CD14-positive monocyte (primary cell): ENCODE measurements at regions not wholly inside any gene's neighbourhood (a gene's known extent, or its start where the extent isn't known, plus 50 kb on each side); places are given as distances from the start of the nearest gene placed in this dataset.

ENCODE experiments used
- DNase-seq, 3 donors: peaks; one replicate each; pipeline ENCODE4 v3.0.0-alpha.2; 2011 to 2022
- H2AFZ ChIP-seq: 2 replicates; pipeline ENCODE4 v1.6.0; 2012; ENCODE audit warnings: mild to moderate bottlenecking, low read depth, low read length, inconsistent platforms; ENCODE audit not compliant: insufficient read depth, poor library complexity, severe bottlenecking
- H3K27ac ChIP-seq, 2 donors: 1 replicate in 1 of 2; 2 replicates in 1 of 2; pipeline ENCODE4 v1.5.1; 2012 to 2013; ENCODE audit warnings: low read length in 2 of 2, control low read depth in 1 of 2, inconsistent platforms in 1 of 2, low read depth in 1 of 2, mild to moderate bottlenecking in 1 of 2
- H3K27me3 ChIP-seq, 2 donors: one replicate each; pipeline versions ENCODE4 v1.6.0 to v1.6.1; 2011 to 2013; ENCODE audit warnings: low read length in 2 of 2; ENCODE audit not compliant: control insufficient read depth in 2 of 2, insufficient read depth in 2 of 2
- H3K36me3 ChIP-seq, 2 donors: replicated peaks in 1 of 2; 1 replicate in 1 of 2; 2 replicates in 1 of 2; pipeline versions ENCODE4 v1.5.1 to v1.6.1; 2012 to 2013; ENCODE audit warnings: low read length in 2 of 2, control low read depth in 1 of 2, inconsistent platforms in 1 of 2, mild to moderate bottlenecking in 1 of 2; ENCODE audit not compliant: insufficient read depth in 2 of 2, control insufficient read depth in 1 of 2
- H3K4me1 ChIP-seq, 2 donors: 1 replicate in 1 of 2; 2 replicates in 1 of 2; pipeline versions ENCODE4 v1.5.1 to v1.6.1; 2012 to 2013; ENCODE audit warnings: low read length in 2 of 2, control low read depth in 1 of 2, inconsistent platforms in 1 of 2, mild to moderate bottlenecking in 1 of 2, moderate library complexity in 1 of 2; ENCODE audit not compliant: insufficient read depth in 2 of 2, control insufficient read depth in 1 of 2
- H3K4me2 ChIP-seq: replicated peaks from 2 replicates; pipeline ENCODE3; 2012; ENCODE audit warnings: low read length, moderate library complexity, mild to moderate bottlenecking; ENCODE audit not compliant: poor library complexity, severe bottlenecking; ENCODE audit errors: extremely low read depth
- H3K4me3 ChIP-seq, 3 experiments: fragments of 200-600 bp in 1 of 3; sonication (generic) in 1 of 3; replicated peaks in 1 of 3; 1 replicate in 2 of 3; 2 replicates in 1 of 3; pipeline ENCODE4 v1.5.1; 2011 to 2013; ENCODE audit warnings: low read length in 3 of 3, mild to moderate bottlenecking in 3 of 3, control low read depth in 2 of 3, low read depth in 2 of 3, inconsistent platforms in 1 of 3, moderate library complexity in 1 of 3
- H3K79me2 ChIP-seq: 2 replicates; pipeline ENCODE4 v1.6.0; 2012; ENCODE audit warnings: mild to moderate bottlenecking, control low read depth, inconsistent platforms, low read length, moderate library complexity; ENCODE audit not compliant: insufficient read depth
- H3K9ac ChIP-seq: 2 replicates; pipeline ENCODE4 v1.6.0; 2017; ENCODE audit warnings: low read length, mild to moderate bottlenecking; ENCODE audit not compliant: insufficient read depth, poor library complexity, severe bottlenecking
- H3K9me3 ChIP-seq, 2 donors: replicated peaks in 1 of 2; 1 replicate in 1 of 2; 2 replicates in 1 of 2; pipeline versions ENCODE4 v1.5.1 to v1.6.1; 2012 to 2013; ENCODE audit warnings: low read length in 2 of 2, control low read depth in 1 of 2; ENCODE audit not compliant: control insufficient read depth in 1 of 2, insufficient read depth in 1 of 2
- H4K20me1 ChIP-seq: 2 replicates; pipeline ENCODE4 v1.6.0; 2012; ENCODE audit warnings: mild to moderate bottlenecking, low read length, control low read depth, moderate library complexity; ENCODE audit not compliant: insufficient read depth
- H3K27ac Mint-ChIP-seq, 7 donors: one replicate each; pipeline ENCODE4 v1.8.0; 2020; ENCODE audit warnings: mild to moderate bottlenecking in 7 of 7, mixed read lengths in 7 of 7, moderate library complexity in 6 of 7, inconsistent platforms in 2 of 7
- H3K27me3 Mint-ChIP-seq, 3 donors: one replicate each; pipeline ENCODE4 v1.8.0; 2021 to 2022; ENCODE audit warnings: low read depth in 3 of 3, mild to moderate bottlenecking in 3 of 3, mixed read lengths in 3 of 3, moderate library complexity in 3 of 3, inconsistent platforms in 1 of 3
- H3K36me3 Mint-ChIP-seq, 2 donors: one replicate each; pipeline ENCODE4 v1.8.0; 2020; ENCODE audit warnings: mixed read lengths in 2 of 2, inconsistent platforms in 1 of 2, mild to moderate bottlenecking in 1 of 2
- H3K4me1 Mint-ChIP-seq: one replicate; pipeline ENCODE4 v1.8.0; 2020; ENCODE audit warnings: mild to moderate bottlenecking, mixed read lengths
- H3K4me3 Mint-ChIP-seq, 2 donors: one replicate each; pipeline ENCODE4 v1.8.0; 2020; ENCODE audit warnings: mild to moderate bottlenecking in 2 of 2, mixed read lengths in 2 of 2, moderate library complexity in 1 of 2
- H3K9me3 Mint-ChIP-seq, 7 donors: one replicate each; pipeline ENCODE4 v1.8.0; 2020 to 2022; ENCODE audit warnings: mixed read lengths in 7 of 7, mild to moderate bottlenecking in 6 of 7, moderate library complexity in 6 of 7, inconsistent platforms in 2 of 7
- WGBS: methylation state at CpG from one replicate; pipeline ENCODE4 v1.1.5; 2013; ENCODE audit warnings: missing lambda C conversion rate; ENCODE audit not compliant: insufficient coverage; 5-methylcytosine and 5-hydroxymethylcytosine counted together
- intact Hi-C, 2 donors: fragments of 100-400 bp; cut with micrococcal nuclease; formaldehyde crosslinking; loops; one replicate each; pipeline versions ENCODE4 v1.15.0 to v1.15.1; 2023
- TF ChIP-seq, protein P1 (sequence below): fragments of 200-600 bp; IDR thresholded peaks from one replicate; pipeline ENCODE4 v1.8.0; 2022; ENCODE audit warnings: antibody characterized with exemption, mild to moderate bottlenecking

DNA sequence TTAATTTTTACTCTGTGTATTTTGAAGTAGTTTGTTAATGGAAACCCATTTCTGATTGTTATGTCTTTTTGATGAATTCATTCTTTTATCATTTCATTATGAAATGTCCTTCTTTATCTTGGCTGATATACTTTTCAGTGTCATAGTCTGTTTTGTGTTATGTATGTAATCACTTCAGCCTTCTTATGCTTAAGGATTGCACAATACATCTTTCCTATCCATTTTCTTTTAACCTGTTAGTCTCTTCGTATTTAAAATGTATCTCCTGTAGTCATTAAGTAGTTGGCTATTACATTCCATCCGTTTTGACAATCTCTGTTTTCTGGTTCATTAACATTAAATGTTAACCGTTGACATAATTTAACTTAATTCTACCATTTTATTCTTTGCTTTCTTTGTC lies 344.6 kb upstream of the CTNND2 start:
- Histone ChIP-seq H3K36me3 (no peaks in the 10 kb centered on the region), H3K4me3 (no peak overlapping the region), H3K4me2 (no peak overlapping the region), H3K79me2 (no peaks in the 10 kb centered on the region), H3K4me1 (no peaks in the 10 kb centered on the region), H3K27ac (no peak overlapping the region), H3K27me3 (no peaks in the 10 kb centered on the region), H2AFZ (no peak overlapping the region), H4K20me1 (no peaks in the 10 kb centered on the region), H3K9ac (no peak overlapping the region), H3K9me3 (peaks cover 0 to 7% of the 10 kb centered on the region in 2 donors)
- DNase-seq: no peak
- TF ChIP-seq, protein P1, sequence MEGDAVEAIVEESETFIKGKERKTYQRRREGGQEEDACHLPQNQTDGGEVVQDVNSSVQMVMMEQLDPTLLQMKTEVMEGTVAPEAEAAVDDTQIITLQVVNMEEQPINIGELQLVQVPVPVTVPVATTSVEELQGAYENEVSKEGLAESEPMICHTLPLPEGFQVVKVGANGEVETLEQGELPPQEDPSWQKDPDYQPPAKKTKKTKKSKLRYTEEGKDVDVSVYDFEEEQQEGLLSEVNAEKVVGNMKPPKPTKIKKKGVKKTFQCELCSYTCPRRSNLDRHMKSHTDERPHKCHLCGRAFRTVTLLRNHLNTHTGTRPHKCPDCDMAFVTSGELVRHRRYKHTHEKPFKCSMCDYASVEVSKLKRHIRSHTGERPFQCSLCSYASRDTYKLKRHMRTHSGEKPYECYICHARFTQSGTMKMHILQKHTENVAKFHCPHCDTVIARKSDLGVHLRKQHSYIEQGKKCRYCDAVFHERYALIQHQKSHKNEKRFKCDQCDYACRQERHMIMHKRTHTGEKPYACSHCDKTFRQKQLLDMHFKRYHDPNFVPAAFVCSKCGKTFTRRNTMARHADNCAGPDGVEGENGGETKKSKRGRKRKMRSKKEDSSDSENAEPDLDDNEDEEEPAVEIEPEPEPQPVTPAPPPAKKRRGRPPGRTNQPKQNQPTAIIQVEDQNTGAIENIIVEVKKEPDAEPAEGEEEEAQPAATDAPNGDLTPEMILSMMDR: no peak
- Mint-ChIP-seq H3K4me1 (no peaks in the 10 kb centered on the region), H3K4me3 (no peak overlapping the region), H3K27ac (no peak overlapping the region), H3K36me3 (no peaks in the 10 kb centered on the region), H3K9me3 (peaks cover 0 to 5% (median 0%) of the 10 kb centered on the region in 7 donors), H3K27me3 (no peaks in the 10 kb centered on the region)
- intact Hi-C loops: no loop called here
- no CpG with 5 or more reads among the region's 3 CpGs for WGBS

DNA sequence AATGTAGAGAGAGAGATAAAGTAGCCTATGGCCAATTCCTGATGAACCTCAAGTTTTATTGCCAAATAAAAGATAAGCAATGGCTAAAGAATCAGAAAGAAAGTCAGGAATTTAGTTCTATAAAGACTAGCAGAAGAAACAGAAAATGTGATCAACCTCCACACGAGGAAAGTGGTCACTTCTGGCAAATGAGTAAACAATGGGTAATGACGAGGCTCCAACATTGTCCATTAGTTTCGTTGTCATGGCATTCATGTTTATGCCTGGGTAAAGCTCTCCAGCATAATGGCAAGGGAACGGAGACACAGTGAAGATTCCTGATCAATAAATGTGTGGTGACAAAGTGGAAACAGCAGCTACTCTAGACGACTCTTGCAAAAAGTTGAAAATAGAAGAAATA lies 341.8 kb upstream of the CTNND2 start:
- Mint-ChIP-seq H3K4me1 (no peaks in the 10 kb centered on the region), H3K27me3 (no peaks in the 10 kb centered on the region), H3K27ac (no peak overlapping the region), H3K4me3 (no peak overlapping the region), H3K36me3 (no peaks in the 10 kb centered on the region), H3K9me3 (peaks cover 0 to 5% (median 0%) of the 10 kb centered on the region in 7 donors)
- no peak overlapping the region for H3K9ac ChIP-seq
- intact Hi-C loops: no loop called here
- H4K20me1 ChIP-seq: no peaks in the 10 kb centered on the region
- no peaks in the 10 kb centered on the region for H3K36me3 ChIP-seq
- H3K27me3 ChIP-seq: no peaks in the 10 kb centered on the region
- DNase-seq: no peak
- H3K79me2 ChIP-seq: no peaks in the 10 kb centered on the region
- 82% methylated on average over 5 of the region's 5 CpGs for WGBS
- H3K4me2 ChIP-seq: no peak overlapping the region
- H2AFZ ChIP-seq: no peak overlapping the region
- no peaks in the 10 kb centered on the region for H3K4me1 ChIP-seq
- H3K4me3 ChIP-seq: no peak overlapping the region
- no peak overlapping the region for H3K27ac ChIP-seq
- peaks cover 0 to 7% of the 10 kb centered on the region in 2 donors for H3K9me3 ChIP-seq
- TF ChIP-seq, protein P1: no peak
